Parathyroid adenoma (tissue), 2 donors: ENCODE measurements at regions not wholly inside any gene's neighbourhood (a gene's known extent, or its start where the extent isn't known, plus 50 kb on each side); places are given as distances from the start of the nearest gene placed in this dataset.

ENCODE experiments used
- H2AFZ ChIP-seq: fragments of 300-600 bp; sonication (generic); one replicate; pipeline ENCODE4 v1.7.0; 2017; ENCODE audit warnings: antibody characterized with exemption, mild to moderate bottlenecking
- H3K27ac ChIP-seq: fragments of 300-600 bp; sonication (generic); one replicate; pipeline ENCODE4 v1.7.0; 2017
- H3K27me3 ChIP-seq: fragments of 300-600 bp; sonication (generic); one replicate; pipeline ENCODE4 v1.7.0; 2017; ENCODE audit warnings: low read length; ENCODE audit not compliant: control insufficient read depth, insufficient read depth
- H3K36me3 ChIP-seq: fragments of 300-600 bp; sonication (generic); one replicate; pipeline ENCODE4 v1.7.0; 2017; ENCODE audit warnings: low read length; ENCODE audit not compliant: control insufficient read depth, insufficient read depth
- H3K4me1 ChIP-seq: fragments of 300-600 bp; sonication (generic); one replicate; pipeline ENCODE4 v1.7.0; 2017; ENCODE audit warnings: control low read depth
- H3K4me2 ChIP-seq: fragments of 300-600 bp; sonication (generic); one replicate; pipeline ENCODE4 v1.7.0; 2017; ENCODE audit warnings: low read length
- H3K4me3 ChIP-seq: fragments of 300-600 bp; sonication (generic); one replicate; pipeline ENCODE4 v1.7.0; 2017; ENCODE audit warnings: low read depth, low read length
- H3K79me2 ChIP-seq: fragments of 300-600 bp; sonication (generic); one replicate; pipeline ENCODE4 v1.7.0; 2017; ENCODE audit warnings: control low read depth
- H3K9ac ChIP-seq: fragments of 300-600 bp; sonication (generic); one replicate; pipeline ENCODE4 v1.7.0; 2017; ENCODE audit warnings: mild to moderate bottlenecking
- H3K9me3 ChIP-seq: fragments of 300-600 bp; sonication (generic); one replicate; pipeline ENCODE4 v1.7.0; 2017; ENCODE audit warnings: low read length; ENCODE audit not compliant: control insufficient read depth
- TF ChIP-seq, protein P1 (sequence below): fragments of 300-600 bp; sonication (generic); IDR thresholded peaks from one replicate; pipeline ENCODE4 v1.7.0; 2017; ENCODE audit warnings: antibody characterized with exemption, mild to moderate bottlenecking
- donor health status: primary hyperparathyroidism.

DNA sequence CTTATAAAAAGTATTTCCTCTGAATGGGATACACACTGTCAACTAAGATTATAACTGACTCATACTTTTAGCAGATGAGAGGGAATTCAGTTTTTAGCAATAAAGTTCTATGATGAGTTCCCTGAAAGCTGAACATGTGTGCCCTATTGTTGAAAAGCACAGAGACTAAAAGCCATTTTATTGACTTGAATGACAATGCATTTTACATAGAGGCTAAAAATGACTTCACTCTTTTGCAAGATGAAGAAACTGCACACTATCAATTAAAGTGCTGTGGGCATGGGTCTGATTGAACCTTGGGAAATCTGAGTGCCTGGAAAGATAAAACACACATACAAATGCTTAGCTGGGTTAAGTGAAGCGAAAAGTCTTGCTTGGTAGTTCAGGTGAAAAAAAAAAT, 633.4 kb downstream of the PDHA2 start:
- Histone ChIP-seq H3K4me2 (no peak overlapping the region), H3K27me3 (no peaks in the 10 kb centered on the region), H3K4me1 (no peaks in the 10 kb centered on the region), H3K4me3 (no peak overlapping the region), H3K9me3 (peaks cover 3% of the 10 kb centered on the region), H2AFZ (no peak overlapping the region), H3K36me3 (no peaks in the 10 kb centered on the region), H3K27ac (no peak overlapping the region), H3K79me2 (no peaks in the 10 kb centered on the region), H3K9ac (no peak overlapping the region)
- TF ChIP-seq, protein P1, sequence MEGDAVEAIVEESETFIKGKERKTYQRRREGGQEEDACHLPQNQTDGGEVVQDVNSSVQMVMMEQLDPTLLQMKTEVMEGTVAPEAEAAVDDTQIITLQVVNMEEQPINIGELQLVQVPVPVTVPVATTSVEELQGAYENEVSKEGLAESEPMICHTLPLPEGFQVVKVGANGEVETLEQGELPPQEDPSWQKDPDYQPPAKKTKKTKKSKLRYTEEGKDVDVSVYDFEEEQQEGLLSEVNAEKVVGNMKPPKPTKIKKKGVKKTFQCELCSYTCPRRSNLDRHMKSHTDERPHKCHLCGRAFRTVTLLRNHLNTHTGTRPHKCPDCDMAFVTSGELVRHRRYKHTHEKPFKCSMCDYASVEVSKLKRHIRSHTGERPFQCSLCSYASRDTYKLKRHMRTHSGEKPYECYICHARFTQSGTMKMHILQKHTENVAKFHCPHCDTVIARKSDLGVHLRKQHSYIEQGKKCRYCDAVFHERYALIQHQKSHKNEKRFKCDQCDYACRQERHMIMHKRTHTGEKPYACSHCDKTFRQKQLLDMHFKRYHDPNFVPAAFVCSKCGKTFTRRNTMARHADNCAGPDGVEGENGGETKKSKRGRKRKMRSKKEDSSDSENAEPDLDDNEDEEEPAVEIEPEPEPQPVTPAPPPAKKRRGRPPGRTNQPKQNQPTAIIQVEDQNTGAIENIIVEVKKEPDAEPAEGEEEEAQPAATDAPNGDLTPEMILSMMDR, result no peak

DNA sequence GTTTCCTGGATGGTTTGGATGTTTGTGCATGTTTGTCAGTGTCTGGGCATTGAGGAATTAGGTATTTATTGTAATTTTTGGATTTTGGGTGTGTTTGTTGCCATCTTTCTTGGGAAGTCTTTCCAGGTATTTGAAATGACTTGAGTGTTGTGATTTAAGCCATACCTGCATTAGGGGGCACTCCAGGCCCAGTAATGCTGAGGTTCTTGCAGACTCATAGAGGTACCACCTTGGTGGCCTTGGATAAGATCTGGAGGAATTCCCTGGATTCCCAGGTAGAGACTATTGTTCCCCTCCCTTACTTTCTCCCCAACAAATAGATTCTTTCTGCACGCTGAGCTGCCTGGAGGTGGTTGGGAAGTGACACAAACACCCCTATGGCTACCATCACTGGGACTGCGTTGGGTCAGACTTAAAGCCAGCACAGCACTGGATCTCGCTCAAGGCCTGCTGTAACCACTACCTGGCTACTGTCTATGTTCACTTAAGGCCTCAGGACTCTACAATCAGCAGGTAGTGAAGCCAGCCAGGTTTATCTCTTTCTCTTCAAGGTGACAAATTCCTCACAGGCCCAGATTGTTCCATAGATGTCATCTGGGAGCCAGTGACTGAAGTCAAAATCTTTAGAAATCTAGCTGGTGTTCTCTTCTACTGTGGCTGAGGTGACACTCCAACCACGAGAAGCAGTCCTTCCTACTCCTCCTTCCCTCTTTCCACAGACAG, 643.6 kb downstream of the PDHA2 start:
- no peaks in the 10 kb centered on the region for H3K9me3 ChIP-seq
- no peaks in the 10 kb centered on the region for H3K27me3 ChIP-seq
- H3K4me2 ChIP-seq, result no peak overlapping the region
- H3K36me3 ChIP-seq, result no peaks in the 10 kb centered on the region
- TF ChIP-seq, protein P1, result no peak
- H3K4me1 ChIP-seq, result no peaks in the 10 kb centered on the region
- H3K79me2 ChIP-seq, result no peaks in the 10 kb centered on the region
- H3K9ac ChIP-seq, result no peak overlapping the region
- no peak overlapping the region for H3K27ac ChIP-seq
- H2AFZ ChIP-seq, result no peak overlapping the region
- no peak overlapping the region for H3K4me3 ChIP-seq

DNA sequence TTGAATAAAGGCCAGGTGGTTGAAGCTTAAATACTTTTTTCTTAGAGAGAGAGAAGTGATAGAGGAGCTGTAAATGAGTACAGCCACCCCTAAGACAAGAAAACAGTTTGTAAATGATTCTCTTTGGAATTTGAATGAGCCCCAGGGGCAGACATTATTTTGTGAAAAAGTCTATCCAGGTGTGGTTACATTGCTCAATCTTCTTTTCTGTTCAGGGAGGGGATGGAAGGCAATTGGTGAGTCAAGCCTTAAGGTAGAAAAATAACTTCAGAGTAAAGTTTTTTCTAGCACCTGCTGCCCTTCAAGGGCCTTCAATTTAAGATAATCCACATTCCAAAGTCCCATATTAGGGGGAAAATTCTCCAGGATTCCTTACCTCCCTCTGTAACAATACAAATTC, 646.7 kb downstream of the PDHA2 start:
- Histone ChIP-seq H3K27me3 (no peaks in the 10 kb centered on the region), H3K4me2 (no peak overlapping the region), H3K36me3 (no peaks in the 10 kb centered on the region), H3K27ac (no peak overlapping the region), H3K9ac (no peak overlapping the region), H2AFZ (no peak overlapping the region), H3K4me1 (no peaks in the 10 kb centered on the region), H3K4me3 (no peak overlapping the region), H3K9me3 (no peaks in the 10 kb centered on the region), H3K79me2 (no peaks in the 10 kb centered on the region)
- TF ChIP-seq, protein P1, result no peak

DNA sequence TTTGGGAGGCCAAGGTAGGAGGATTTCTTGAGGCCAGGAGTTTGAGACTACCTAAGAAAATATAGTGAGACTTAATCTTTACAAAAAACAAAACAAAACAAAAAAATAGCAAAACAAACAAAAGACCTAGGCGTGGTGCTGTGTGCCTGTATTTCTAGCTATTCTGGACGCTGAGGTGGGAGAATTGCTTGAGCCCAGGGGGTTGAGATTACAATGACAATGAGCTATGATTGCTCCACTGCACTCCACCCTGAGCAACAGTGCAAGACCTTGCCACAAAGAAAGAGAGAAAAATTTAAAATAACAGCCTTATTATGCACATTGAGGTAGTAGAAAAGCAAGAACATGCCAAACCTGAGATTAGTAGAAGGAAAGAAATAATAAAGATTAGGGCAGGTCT, 657.7 kb downstream of the PDHA2 start:
- Histone ChIP-seq H2AFZ (no peak overlapping the region), H3K4me1 (no peaks in the 10 kb centered on the region), H3K27me3 (no peaks in the 10 kb centered on the region), H3K9ac (no peak overlapping the region), H3K79me2 (no peaks in the 10 kb centered on the region), H3K4me2 (no peak overlapping the region), H3K27ac (no peak overlapping the region), H3K4me3 (no peak overlapping the region), H3K9me3 (no peaks in the 10 kb centered on the region), H3K36me3 (no peaks in the 10 kb centered on the region)
- TF ChIP-seq, protein P1, result no peak

DNA sequence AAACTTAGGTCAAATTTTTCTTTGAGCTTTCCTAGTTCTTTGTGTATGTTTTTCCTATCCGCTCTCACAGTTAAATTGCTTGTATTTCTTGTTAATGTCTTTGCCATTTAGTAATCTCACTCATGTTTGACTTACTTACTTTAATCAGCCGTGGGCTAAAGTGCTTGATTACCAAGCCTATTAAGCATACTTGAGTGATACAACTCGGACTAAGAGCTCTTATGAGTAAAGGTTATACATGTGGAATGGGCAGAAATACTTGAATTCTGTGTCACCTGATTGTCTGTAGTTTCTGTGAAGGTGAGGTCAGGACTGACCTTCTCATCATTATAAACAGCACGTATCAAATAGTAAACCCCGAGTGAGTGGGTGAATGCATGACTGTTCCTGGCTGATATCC, 664.5 kb downstream of the PDHA2 start:
- H3K9me3 ChIP-seq, result no peaks in the 10 kb centered on the region
- H3K27ac ChIP-seq, result no peak overlapping the region
- no peaks in the 10 kb centered on the region for H3K4me1 ChIP-seq
- no peak overlapping the region for H3K4me2 ChIP-seq
- no peaks in the 10 kb centered on the region for H3K36me3 ChIP-seq
- TF ChIP-seq, protein P1, result no peak
- H2AFZ ChIP-seq, result no peak overlapping the region
- no peaks in the 10 kb centered on the region for H3K27me3 ChIP-seq
- no peak overlapping the region for H3K4me3 ChIP-seq
- no peaks in the 10 kb centered on the region for H3K79me2 ChIP-seq
- no peak overlapping the region for H3K9ac ChIP-seq
